Fibroblast of lung (primary cell): ENCODE measurements at regions not wholly inside any gene's neighbourhood (a gene's known extent, or its start where the extent isn't known, plus 50 kb on each side); places are given as distances from the start of the nearest gene placed in this dataset.

Experiments
- DNase-seq, 2 donors: peaks; one replicate each; pipeline versions ENCODE4 v3.0.0 to v3.0.0-alpha.2; 2010; ENCODE audit warnings: low read depth in 2 of 2
- H2AFZ ChIP-seq: 2 replicates; pipeline ENCODE4 v1.5.1; 2012; ENCODE audit warnings: low read length, control low read depth, inconsistent platforms
- H3K27ac ChIP-seq: 2 replicates; pipeline ENCODE4 v1.5.1; 2011; ENCODE audit warnings: low read length, control low read depth; ENCODE audit not compliant: insufficient read depth
- H3K27me3 ChIP-seq: 2 replicates; pipeline ENCODE4 v1.5.1; 2011; ENCODE audit warnings: mild to moderate bottlenecking, low read length; ENCODE audit not compliant: control insufficient read depth, insufficient read depth
- H3K36me3 ChIP-seq: 2 replicates; pipeline ENCODE4 v1.5.1; 2011; ENCODE audit warnings: low read length; ENCODE audit not compliant: control insufficient read depth, insufficient read depth
- H3K4me1 ChIP-seq: 2 replicates; pipeline ENCODE4 v1.5.1; 2011; ENCODE audit warnings: low read length; ENCODE audit not compliant: control insufficient read depth, insufficient read depth; ENCODE audit errors: extremely low read depth
- H3K4me2 ChIP-seq: 2 replicates; pipeline ENCODE4 v1.5.1; 2011; ENCODE audit warnings: low read length, control low read depth; ENCODE audit not compliant: insufficient read depth; ENCODE audit errors: extremely low read depth
- H3K4me3 ChIP-seq, 4 experiments: fragments of 200-600 bp in 1 of 4; sonication (generic) in 1 of 4; replicated peaks in 1 of 4; 2 replicates each; pipeline ENCODE4 v1.5.1; 2011 to 2016; ENCODE audit warnings: low read length in 4 of 4, low read depth in 3 of 4, mild to moderate bottlenecking in 3 of 4, control low read depth in 2 of 4, inconsistent platforms in 1 of 4, mixed read lengths in 1 of 4; ENCODE audit not compliant: insufficient read depth in 1 of 4; ENCODE audit errors: control extremely low read depth in 1 of 4
- H3K79me2 ChIP-seq: 2 replicates; pipeline ENCODE4 v1.5.1; 2012; ENCODE audit warnings: mild to moderate bottlenecking, low read length, inconsistent platforms; ENCODE audit not compliant: control insufficient read depth, insufficient read depth
- H3K9ac ChIP-seq: 2 replicates; pipeline ENCODE4 v1.5.1; 2011; ENCODE audit warnings: mild to moderate bottlenecking, low read length, control low read depth; ENCODE audit not compliant: insufficient read depth
- H3K9me3 ChIP-seq: 2 replicates; pipeline ENCODE4 v1.5.1; 2012; ENCODE audit warnings: low read depth, low read length; ENCODE audit not compliant: control insufficient read depth, insufficient read depth
- H4K20me1 ChIP-seq: 2 replicates; pipeline ENCODE4 v1.5.1; 2011; ENCODE audit warnings: low read length; ENCODE audit not compliant: control insufficient read depth, insufficient read depth; ENCODE audit errors: extremely low read depth
- CTCF ChIP-seq, 2 donors: IDR thresholded peaks in 1 of 2; conservative IDR thresholded peaks in 1 of 2; 1 replicate in 1 of 2; 2 replicates in 1 of 2; pipeline ENCODE4 v1.5.1; 2011 to 2012; ENCODE audit warnings: low read length in 2 of 2, control low read depth in 1 of 2, inconsistent platforms in 1 of 2, low read depth in 1 of 2, mild to moderate bottlenecking in 1 of 2
- EZH2 ChIP-seq: IDR thresholded peaks from 2 replicates; pipeline ENCODE4 v1.5.1; 2012; ENCODE audit warnings: low read length, control low read depth, mild to moderate bottlenecking; ENCODE audit errors: missing control alignments

DNA sequence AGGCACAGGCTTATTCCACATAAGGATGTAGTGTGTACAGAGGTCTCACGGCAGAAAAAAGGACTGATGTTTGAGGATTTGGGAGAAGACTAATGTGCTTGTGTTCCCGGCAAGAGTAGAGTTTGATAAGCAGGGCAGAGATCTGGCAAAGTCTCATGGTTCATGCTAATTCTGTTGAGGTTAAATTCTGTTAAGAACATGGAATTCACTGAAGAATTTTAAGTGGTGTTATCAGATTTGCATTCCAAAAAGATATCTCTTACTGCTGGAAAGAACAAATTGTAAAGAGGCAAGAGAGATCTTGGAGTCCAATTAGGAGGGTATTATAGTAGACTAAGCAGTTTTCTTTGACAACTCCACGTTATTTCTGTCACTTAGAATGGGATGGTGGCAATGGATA is 348.3 kb downstream of the TDRD3 start:
- TF ChIP-seq EZH2 (no peak), CTCF (conservative IDR thresholded peaks at IDR 0.05 in 1 of 2, IDR thresholded peaks at IDR 0.05 in 1 of 2; ENCODE audit: low read depth in 1 of 2, low read length in 2 of 2) (no peak)
- Histone ChIP-seq H3K27me3 (no peaks in the 10 kb centered on the region), H3K79me2 (no peaks in the 10 kb centered on the region), H3K9ac (no peak overlapping the region), H3K4me3 (no peak overlapping the region), H3K9me3 (no peaks in the 10 kb centered on the region), H3K4me2 (no peak overlapping the region), H3K27ac (no peak overlapping the region), H2AFZ (no peak overlapping the region), H3K4me1 (no peaks in the 10 kb centered on the region), H3K36me3 (no peaks in the 10 kb centered on the region), H4K20me1 (no peaks in the 10 kb centered on the region)
- DNase-seq, result no peak

- TF ChIP-seq CTCF (conservative IDR thresholded peaks at IDR 0.05 in 1 of 2, IDR thresholded peaks at IDR 0.05 in 1 of 2; ENCODE audit: low read depth in 1 of 2, low read length in 2 of 2), result no peak
- no peak for TF ChIP-seq EZH2
- Histone ChIP-seq H3K27ac (no peak overlapping the region), H4K20me1 (no peaks in the 10 kb centered on the region), H3K4me3 (no peak overlapping the region), H3K27me3 (no peaks in the 10 kb centered on the region), H3K79me2 (no peaks in the 10 kb centered on the region), H3K9me3 (no peaks in the 10 kb centered on the region), H2AFZ (no peak overlapping the region), H3K4me2 (no peak overlapping the region), H3K4me1 (no peaks in the 10 kb centered on the region), H3K9ac (no peak overlapping the region), H3K36me3 (no peaks in the 10 kb centered on the region)
- no peak for DNase-seq
These were observed 336.9 kb downstream of the TDRD3 start for GRCh38 chr13:60733933-60734332.

DNA sequence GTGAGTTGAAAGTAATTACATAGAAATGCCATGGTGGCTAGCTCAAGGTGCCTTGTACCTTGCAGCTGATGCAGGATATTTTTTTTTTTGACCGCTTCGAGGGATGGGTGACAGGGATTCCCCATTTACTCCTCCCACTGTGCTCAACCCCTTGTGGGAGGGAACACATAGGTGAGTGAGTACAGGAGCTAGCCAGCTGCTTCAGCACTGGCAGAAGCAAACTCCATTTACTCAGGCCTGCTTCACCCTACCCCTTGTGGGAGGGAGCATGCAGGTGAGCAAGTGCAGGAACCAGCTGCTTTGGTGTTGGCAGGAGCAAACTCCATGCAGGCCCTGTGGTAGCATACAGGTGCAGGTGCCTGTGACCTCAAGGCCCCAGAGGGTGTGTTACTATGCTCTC is 330.1 kb downstream of the TDRD3 start:
- Histone ChIP-seq H3K27ac (no peak overlapping the region), H3K79me2 (no peaks in the 10 kb centered on the region), H3K4me3 (no peak overlapping the region), H4K20me1 (no peaks in the 10 kb centered on the region), H3K36me3 (no peaks in the 10 kb centered on the region), H3K9me3 (no peaks in the 10 kb centered on the region), H3K4me1 (no peaks in the 10 kb centered on the region), H2AFZ (no peak overlapping the region), H3K9ac (no peak overlapping the region), H3K4me2 (no peak overlapping the region), H3K27me3 (no peaks in the 10 kb centered on the region)
- TF ChIP-seq EZH2, result no peak
- no peak for TF ChIP-seq CTCF (conservative IDR thresholded peaks at IDR 0.05 in 1 of 2, IDR thresholded peaks at IDR 0.05 in 1 of 2; ENCODE audit: low read depth in 1 of 2, low read length in 2 of 2)
- no peak for DNase-seq
